ENCODE measurements at regions not wholly inside any gene's neighbourhood (a gene's known extent, or its start where the extent isn't known, plus 50 kb on each side); places are given as distances from the start of the nearest gene placed in this dataset.

GRCh38 chr6:163992056-163992455 is 577.5 kb downstream of the QKI start:
- H3K27me3 Mint-ChIP-seq (ENCODE audit: unreplicated experiment): no peaks in the 10 kb centered on the region
- H3K27ac Mint-ChIP-seq (ENCODE audit: unreplicated experiment): no peak overlapping the region
- no peaks in the 10 kb centered on the region for H3K36me3 Mint-ChIP-seq (ENCODE audit: insufficient read depth, unreplicated experiment)
- no peak for DNase-seq
- intact Hi-C loops (cut with micrococcal nuclease; ENCODE audit: unreplicated experiment): no loop called here
- no peaks in the 10 kb centered on the region for H3K4me1 Mint-ChIP-seq (ENCODE audit: low read depth, unreplicated experiment)
- BruUV-seq (replicated peaks): no TSS peak
- no peak overlapping the region for H3K4me3 Mint-ChIP-seq (ENCODE audit: low read depth, unreplicated experiment)
- CTCF ChIA-PET: no interaction called here
- no peak for TF ChIP-seq CTCF (IDR thresholded peaks at IDR 0.05; ENCODE audit: unreplicated experiment)
- H3K9me3 Mint-ChIP-seq (ENCODE audit: low read depth, unreplicated experiment): peaks cover 3% of the 10 kb centered on the region

- H3K4me3 Mint-ChIP-seq (ENCODE audit: low read depth, unreplicated experiment): no peak overlapping the region
- peaks cover 3% of the 10 kb centered on the region for H3K9me3 Mint-ChIP-seq (ENCODE audit: low read depth, unreplicated experiment)
- no peak for DNase-seq
- peaks cover 4% of the 10 kb centered on the region for H3K4me1 Mint-ChIP-seq (ENCODE audit: low read depth, unreplicated experiment)
- H3K27me3 Mint-ChIP-seq (ENCODE audit: unreplicated experiment): no peaks in the 10 kb centered on the region
- no peak overlapping the region for H3K27ac Mint-ChIP-seq (ENCODE audit: unreplicated experiment)
- intact Hi-C loops (cut with micrococcal nuclease; ENCODE audit: unreplicated experiment): no loop called here
- CTCF ChIA-PET: no interaction called here
- no TSS peak for BruUV-seq (replicated peaks)
- no peaks in the 10 kb centered on the region for H3K36me3 Mint-ChIP-seq (ENCODE audit: insufficient read depth, unreplicated experiment)
- TF ChIP-seq CTCF (IDR thresholded peaks at IDR 0.05; ENCODE audit: unreplicated experiment): no peak
Measured at GRCh38 chr6:163991321-163991720, 576.8 kb downstream of the QKI start.

DNA sequence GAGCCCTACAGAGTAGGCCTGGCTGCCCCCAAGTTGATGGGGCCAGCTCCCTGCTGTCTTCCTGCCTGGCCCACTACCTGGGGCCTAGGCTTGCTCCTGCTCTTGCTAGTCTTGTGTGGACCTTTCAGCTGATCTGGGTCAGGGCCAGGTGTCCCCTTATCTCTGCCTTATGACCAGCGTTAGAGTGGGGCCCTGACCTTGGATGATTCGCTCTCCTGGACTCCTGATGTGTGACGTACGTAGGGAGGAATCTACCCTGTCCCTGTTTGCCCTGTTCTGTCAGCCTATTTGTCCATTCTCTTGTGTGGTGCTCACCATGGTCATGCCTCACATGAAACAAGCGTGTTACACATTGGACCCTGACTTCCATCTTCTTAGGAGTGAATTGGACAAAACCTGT is 571.8 kb downstream of the QKI start:
- TF ChIP-seq CTCF (IDR thresholded peaks at IDR 0.05; ENCODE audit: unreplicated experiment): no peak
- no TSS peak for BruUV-seq (replicated peaks)

GRCh38 chr6:163985710-163986109 is 571.2 kb downstream of the QKI start:
- BruUV-seq (replicated peaks): no TSS peak
- H3K27ac Mint-ChIP-seq (ENCODE audit: unreplicated experiment): no peak overlapping the region

More for the DNA sequence above, 571.8 kb downstream of the QKI start:
- no peaks in the 10 kb centered on the region for H3K36me3 Mint-ChIP-seq (ENCODE audit: insufficient read depth, unreplicated experiment)
- no peaks in the 10 kb centered on the region for H3K27me3 Mint-ChIP-seq (ENCODE audit: unreplicated experiment)
- H3K27ac Mint-ChIP-seq (ENCODE audit: unreplicated experiment): no peak overlapping the region
- no peak for DNase-seq
- no peaks in the 10 kb centered on the region for H3K9me3 Mint-ChIP-seq (ENCODE audit: low read depth, unreplicated experiment)
- intact Hi-C loops (cut with micrococcal nuclease; ENCODE audit: unreplicated experiment): no loop called here
- no peak overlapping the region for H3K4me3 Mint-ChIP-seq (ENCODE audit: low read depth, unreplicated experiment)
- CTCF ChIA-PET: no interaction called here
- H3K4me1 Mint-ChIP-seq (ENCODE audit: low read depth, unreplicated experiment): peaks cover 25% of the 10 kb centered on the region

More at GRCh38 chr6:163985710-163986109, 571.2 kb downstream of the QKI start:
- Mint-ChIP-seq H3K4me1 (ENCODE audit: low read depth, unreplicated experiment) (peaks cover 25% of the 10 kb centered on the region), H3K27me3 (ENCODE audit: unreplicated experiment) (no peaks in the 10 kb centered on the region), H3K9me3 (ENCODE audit: low read depth, unreplicated experiment) (no peaks in the 10 kb centered on the region), H3K4me3 (ENCODE audit: low read depth, unreplicated experiment) (no peak overlapping the region), H3K36me3 (ENCODE audit: insufficient read depth, unreplicated experiment) (no peaks in the 10 kb centered on the region)
- intact Hi-C loops (cut with micrococcal nuclease; ENCODE audit: unreplicated experiment): no loop called here
- TF ChIP-seq CTCF (IDR thresholded peaks at IDR 0.05; ENCODE audit: unreplicated experiment): no peak
- DNase-seq: no peak
- CTCF ChIA-PET: no interaction called here
